C1 segment of cervical spinal cord (tissue), 14 donors: ENCODE measurements at regions not wholly inside any gene's neighbourhood (a gene's known extent, or its start where the extent isn't known, plus 50 kb on each side); places are given as distances from the start of the nearest gene placed in this dataset.

Experiments
- DNase-seq, 14 donors: peaks; one replicate each; lab custom pipeline; 2025; lab: John Stamatoyannopoulos, UW

DNA sequence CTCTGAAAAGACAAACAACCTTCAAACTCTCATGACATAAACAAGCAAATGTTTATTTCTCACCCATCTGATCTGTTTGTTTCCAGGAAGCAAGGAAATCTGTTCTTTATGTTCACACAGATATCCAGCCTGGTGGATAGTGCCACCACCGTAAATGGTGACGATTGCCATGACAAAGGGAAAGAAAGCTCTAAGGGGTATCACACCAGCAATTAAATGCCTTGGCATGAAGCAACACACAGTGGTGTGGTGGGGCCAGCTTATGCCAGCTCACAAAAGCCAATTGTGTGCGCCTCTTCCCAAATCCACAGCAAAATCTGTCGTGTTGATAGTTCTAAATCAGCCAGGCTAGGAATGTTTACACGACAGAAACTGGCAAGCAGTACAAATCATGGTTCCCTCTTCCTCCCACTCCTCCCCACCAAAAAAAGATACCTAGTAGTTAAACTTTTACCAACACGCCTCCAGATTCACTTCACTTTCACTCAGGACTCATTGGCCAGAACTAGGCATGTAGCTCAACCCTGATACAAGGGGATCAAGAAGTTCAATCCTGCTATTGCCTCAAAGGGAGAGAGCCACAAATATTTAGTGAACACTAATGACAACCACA is 189.2 kb upstream of the SLCO3A1 start:
- peak in 2 of 14 donors; percentile 12 to 55 for DNase-seq

DNA sequence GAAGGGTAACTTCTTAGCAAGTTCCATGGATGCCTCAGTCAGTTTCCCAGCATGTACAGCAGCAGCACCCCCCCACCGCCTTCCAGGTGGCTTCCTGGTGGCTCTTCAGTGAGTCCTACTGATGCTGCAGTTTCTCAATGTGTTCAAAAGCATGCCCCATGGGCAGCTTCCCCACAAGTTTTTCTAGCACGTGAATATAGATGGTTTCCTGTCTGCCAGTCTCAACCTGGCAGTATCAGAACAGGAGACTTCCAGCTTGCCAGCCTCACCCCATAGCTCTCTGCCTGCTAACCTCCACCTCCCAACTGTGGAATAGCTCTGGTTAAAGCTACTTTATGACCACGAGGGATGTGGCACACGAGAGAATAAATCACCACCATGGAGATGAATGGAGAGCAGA is 188.3 kb upstream of the SLCO3A1 start:
- DNase-seq: no peak

DNA sequence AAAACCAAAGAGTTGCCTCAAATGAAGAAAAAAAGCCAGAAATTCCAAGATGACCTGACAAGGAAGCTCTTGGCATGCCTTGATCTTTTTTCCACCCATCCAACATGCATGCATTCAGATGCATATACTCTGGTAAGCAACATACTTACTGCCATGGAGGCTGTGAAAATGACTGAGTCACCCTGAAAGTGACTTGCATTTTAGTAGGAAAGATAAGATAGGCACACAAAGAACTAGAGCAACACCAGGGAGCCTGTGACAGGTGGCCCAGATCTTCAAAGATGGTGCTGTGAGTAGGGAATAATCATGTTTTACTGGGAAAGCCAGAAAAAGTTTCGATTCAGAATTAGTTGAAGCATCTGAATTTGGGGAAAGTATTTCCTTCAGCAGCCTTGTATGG is 185.1 kb upstream of the SLCO3A1 start:
- DNase-seq: no peak

DNA sequence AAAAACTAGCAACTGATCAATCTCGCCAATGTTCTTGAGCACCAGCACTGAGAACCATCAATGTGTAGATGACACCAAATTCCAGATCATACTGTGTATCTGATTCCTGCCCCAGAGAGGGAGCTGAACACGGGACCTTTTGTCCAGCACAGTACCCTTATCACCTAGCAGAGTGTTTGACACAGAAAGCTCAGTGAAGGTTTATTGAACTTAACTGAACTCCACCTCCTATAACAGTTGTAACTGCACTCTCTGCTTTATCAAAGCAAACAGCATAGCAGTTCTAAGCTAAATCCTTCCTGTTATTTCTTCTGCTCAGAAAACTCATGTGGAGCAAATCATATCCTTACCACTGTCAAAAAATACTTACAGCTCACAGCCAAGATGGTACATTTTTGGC is 183.4 kb upstream of the SLCO3A1 start:
- DNase-seq: no peak

DNA sequence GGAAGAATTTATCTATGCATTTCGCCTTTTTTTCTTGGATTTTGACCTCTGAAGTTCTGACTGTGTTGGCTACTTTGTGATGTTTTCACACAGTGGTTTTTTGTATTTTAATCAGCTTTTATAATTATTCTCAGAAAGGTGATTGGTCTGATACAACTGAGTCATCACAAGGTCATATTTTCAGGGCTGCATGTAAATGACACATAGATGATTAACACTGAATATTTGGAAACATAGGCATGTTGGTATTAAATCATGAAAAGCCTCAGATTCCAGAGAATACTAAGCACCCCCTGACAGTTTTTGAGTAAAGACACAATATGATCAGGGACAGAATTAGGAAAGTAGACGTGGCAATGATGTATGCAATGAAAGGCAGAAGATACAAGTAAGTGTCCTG is 175.5 kb upstream of the SLCO3A1 start:
- no peak for DNase-seq

DNA sequence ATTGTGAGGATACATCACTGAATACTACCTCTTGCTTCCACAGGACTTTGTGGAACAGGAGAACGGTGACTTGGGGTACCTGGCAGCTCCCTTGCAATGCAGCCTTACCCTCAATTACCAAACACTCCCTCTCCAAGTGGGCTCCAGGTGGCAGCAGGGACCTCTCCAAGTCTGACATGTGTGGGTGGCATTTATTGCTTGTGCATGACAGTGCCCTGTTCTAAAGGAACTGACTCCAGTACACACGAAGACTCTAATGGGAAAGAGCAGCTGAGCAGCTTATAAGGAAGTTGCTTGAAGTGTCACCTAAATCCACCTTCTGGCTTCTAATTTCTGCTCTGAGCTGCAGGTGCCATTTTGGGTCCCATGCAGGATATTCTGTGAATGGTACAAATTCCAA is 174.1 kb upstream of the SLCO3A1 start:
- DNase-seq: no peak

DNA sequence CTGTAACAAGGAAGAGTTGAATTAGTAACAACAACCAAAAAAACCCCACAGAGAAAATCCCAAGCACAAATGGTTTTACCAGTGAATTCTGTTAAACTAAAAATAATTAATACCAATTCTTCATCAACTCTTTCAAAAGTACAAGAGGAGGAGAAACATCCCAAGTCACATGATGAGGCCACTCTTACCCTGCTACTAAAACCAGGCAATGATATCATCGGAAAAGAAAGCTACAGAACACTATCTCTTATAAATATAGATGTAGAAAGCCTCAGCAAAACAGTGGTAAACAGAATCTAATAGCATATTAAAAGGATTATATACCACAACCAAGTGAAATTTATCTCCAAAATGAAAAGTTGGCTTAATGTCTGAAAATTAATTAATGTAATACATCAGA is 168.1 kb upstream of the SLCO3A1 start:
- DNase-seq: no peak

DNA sequence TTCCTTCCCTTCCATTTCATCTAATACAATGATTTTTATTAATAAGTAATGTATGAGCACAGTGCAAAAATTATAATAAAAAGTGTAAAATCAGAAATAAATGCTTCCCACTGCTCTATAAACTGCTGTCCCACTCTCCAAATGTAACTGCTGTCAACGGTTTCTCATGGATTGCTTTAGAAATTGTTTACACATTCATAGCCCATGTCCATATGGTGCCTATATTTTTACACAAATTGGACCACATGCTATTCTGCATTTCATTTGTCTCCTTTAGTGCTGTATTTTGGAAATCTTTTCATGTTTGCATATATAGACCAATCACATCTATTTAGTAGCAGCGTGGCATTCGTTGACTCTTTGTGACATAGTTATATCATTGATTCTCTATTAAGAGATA is 164.7 kb upstream of the SLCO3A1 start:
- no peak for DNase-seq

DNA sequence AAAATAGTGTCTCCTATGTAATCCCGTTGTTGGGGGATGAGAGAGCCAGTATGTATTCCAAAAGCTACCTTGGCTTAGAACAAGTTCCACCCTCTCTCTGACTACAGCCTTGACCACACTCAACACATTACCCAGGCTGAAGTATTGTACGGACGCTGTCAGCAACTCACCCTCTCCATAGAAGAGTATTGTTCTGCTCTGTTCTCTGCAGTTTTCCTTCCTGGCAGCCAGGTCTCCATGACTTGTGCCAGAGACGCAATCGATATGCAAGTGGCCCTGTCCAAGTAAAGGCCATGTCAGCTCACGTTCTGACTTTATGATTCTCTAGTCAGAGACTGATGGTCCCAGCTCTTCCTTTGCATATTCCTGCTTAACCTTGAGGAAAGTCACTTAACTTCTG is 164.1 kb upstream of the SLCO3A1 start:
- no peak for DNase-seq

DNA sequence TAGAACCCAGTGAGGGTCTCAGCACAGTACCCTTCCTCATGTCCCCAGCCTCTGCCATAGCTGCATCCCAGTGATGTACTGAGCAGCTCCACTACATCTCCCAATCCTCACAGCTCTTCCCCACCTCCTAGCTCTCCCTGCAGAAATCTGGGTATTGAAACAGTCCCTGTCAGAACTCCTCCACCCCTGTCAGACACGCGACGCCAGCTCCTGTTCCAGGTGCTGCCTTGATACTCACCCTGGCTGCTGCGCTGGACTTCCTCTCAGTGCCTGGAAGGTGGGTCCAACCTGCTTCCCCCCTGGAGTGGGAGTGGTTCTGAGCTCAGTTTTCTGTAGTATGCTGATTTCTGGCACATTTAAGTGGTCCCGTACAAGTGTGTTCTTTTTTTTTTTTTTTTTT is 160.9 kb upstream of the SLCO3A1 start:
- no peak for DNase-seq

DNA sequence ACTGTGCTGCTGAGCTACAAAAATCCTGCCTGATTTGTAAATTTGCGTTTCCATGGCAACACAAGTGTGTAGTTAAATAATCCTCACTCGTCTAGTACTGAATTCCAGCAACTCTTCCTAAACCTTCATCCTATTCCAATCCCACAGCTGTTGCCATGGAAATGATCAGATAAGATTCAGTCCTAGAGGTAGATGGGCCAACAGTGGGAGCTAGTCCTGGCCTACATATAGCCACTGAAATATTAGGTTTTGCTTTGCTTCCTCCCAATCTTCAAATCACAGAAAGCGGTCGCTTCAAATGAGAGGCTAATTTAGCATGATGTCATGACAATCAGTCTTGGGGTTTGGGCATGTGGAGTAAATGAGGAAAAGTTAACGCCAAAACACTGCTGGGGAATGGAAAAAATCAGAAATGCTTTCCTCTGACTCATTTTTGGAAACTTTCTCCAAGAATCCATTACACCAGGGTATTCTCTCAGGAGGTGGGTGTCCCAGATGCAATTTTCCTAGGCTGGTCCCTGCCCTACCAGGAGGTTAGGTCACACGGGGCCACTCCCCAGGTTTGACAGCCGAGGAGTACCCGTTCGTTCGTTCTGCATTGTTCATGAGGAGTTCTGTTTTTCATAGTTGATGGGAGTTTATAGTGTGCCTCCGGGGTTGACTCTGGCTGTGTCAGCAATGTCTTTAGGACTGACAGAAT is 159.2 kb upstream of the SLCO3A1 start:
- peak in 4 of 14 donors; percentile 20 to 35 (median 21) for DNase-seq

DNA sequence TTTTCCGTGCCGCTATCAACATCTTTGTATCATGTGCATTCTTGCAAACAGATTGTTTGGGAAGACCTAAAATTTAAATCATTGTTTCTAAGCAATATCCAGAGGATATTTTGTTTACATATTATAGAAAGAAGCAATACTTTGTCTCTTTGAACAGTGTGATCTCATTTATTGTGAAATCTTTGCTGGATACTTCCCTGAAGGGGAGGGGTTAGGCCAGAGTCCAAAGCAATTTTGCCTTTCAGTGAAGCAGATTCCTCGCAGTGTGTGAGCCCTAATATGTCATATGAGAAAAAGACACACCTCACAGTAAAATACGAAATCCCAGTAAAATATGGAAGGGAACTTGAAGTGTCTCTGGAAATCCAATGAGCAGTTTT is 158.7 kb upstream of the SLCO3A1 start:
- DNase-seq: peak in 2 of 14 donors; percentile 20 to 35

DNA sequence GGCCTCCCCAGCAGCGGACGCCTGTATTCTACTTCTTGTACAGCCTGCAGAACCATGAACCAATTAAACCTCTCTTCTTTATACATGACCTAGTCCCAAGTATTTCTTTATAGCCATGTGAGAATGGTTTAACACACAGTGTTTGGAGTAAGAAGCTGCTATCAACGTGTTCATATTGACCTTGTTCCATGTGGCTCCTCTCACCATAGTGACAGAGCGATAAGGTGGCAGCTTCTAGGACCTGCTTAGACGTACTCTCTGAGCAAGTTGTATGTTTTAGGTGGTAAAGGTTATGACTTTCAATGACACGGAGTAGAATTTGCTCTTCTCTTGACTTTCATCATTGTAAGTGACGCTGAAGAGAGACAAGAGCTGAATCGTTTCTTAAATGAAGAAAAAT is 157.7 kb upstream of the SLCO3A1 start:
- no peak for DNase-seq

DNA sequence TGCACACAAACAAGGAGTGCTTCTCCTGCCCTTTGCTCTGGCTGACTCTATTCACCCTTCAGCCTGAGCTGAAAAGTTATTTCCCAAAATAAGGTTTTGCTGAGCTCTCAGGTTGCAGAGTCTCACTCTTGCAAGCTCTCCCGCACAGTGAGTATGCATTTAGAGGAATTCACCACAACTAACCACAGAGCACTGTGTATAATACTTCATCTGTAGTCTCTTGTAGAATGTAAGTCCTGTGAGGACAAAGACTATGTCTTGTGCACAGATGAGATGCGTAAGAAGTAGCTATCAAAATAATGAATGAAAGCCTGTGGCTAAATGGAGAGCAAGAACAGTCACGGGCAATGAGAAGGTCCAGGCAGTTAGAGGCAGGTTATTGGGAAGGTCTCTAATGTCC is 156.5 kb upstream of the SLCO3A1 start:
- DNase-seq: no peak

DNA sequence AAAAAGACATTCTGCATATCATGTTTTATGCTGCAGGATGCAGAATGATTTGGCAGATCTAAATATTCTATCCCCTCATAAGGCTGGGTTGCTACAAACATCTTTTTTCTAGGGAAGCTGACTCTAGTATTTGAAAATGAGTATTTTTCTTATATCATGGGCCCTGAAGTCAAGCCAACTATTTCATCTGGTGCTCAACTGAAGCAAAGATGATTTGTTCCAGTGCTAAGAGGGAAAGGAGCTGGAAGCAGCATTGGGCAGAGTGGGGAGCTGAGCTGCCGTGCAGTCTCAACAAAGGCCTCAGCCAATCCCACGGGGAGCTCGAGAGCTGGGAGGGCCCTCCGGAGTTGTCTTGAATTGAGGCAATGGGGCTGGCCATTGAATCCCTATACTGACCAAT is 155.3 kb upstream of the SLCO3A1 start:
- no peak for DNase-seq

DNA sequence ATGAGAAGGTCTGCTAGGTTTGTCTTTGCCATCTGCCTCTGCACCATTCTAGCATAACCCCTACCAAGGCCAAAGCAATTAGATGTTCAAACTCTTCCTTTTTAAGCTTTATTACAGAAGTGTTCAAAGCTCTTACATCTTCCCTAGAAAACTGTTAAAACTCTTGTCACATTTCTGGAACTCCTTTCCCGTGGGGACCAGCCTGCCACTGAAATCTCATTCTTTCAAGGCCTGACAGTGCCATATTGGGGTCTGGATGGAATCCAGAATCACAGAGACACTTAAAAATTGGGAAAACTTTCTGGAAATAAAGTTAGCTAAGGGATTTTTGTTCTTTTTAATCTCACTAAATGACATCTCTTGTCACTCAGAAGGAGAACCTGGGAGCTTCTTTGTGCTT is 153.8 kb upstream of the SLCO3A1 start:
- DNase-seq: no peak

DNA sequence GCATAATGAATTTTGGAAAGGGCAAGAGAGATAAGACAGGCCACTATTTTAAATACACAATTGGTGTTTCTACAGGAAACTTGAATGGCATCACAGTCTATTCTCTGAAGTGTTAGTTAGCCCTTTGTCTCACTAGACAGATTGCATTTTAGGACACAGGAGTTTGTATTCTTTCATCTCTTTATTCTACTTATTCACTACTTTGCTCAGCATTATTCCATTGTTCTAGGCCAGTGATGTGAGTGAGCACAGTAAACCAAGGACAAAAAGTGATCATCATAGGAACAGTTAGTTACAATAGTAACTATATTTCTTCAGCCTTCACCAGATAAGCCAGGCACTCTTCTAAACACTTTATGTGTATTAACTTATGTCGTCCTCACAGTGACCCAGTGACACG is 150.2 kb upstream of the SLCO3A1 start:
- no peak for DNase-seq

DNA sequence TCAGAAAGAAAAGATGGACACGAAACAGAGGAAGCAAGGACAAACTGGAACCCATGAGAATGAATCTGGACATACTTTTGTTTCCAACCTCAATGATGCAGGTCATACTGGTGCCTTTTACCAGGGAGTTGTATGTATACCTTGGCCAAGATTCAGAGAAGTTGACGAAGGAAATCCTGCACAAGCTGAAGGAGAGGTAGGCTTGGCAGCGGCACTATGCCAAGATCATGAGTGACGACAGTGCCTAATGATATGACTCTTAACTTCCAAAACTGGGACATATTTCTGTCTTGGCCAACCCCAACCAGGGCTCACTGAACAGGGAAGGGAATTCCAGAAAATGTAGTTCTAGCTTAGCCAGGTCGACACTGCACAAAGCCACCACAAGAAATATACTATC is 149.2 kb upstream of the SLCO3A1 start:
- DNase-seq: no peak

DNA sequence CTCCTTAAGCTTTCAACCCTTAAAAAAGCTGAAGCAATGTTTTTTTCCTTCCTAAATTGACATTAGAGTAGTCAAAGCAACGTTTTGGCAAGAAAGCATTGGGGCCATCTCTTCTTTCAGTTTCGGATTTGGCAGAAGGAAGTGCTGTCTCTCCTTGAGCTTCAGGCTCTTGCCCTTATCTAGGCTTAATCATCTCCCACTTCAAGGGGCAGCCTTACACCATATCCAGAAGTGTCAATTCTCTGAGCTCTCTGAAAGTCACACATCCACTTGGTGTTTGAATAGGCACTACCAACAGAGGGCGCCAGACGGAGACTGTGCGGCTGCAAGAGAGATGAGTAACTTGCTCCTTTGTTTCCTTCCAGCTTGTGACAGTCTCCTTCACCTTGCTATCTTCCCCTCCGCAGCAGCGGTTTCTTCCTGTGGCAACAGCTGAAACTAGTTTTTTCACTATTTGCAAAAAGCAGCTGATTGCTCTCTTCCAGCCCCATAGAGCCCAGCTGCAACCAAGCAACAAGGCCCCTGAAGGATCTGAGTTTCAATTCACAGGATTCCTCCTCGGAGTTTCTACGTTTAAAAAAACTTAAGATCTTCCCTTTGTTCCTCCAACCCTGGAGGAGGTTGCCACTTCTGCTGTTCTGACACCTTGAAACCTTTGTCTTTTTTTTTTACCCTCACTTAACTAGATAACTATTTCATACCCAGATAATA is 147.0 kb upstream of the SLCO3A1 start:
- DNase-seq: peak in 11 of 14 donors; percentile 25 to 77 (median 59)

DNA sequence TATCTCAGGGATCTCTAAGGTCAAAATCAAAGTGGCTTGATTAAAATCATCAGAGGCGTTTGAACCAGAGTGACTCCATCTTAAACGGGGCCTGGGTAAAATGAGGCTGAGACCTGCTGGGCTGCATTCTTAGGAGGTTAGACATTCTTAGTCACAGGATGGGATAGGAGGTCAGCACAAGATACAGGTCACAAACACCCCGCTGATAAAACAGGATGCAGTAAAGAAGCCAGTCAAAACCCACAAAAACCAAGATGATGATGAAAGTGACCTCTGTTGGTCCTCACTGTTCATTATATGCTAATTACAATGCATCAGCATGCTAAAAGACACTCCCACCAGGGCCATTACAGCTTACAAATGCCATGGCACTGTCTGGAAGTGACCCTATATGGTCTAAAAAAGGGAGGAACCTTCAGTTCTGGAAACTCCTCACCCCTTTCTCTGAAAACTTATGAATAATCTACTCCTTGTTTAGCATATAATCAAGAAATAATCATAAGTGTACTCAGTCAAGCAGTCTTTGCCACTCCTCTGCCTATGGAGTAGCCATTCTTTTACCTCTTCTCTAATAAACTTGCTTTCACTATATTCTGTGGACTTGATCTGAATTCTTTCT is 143.3 kb upstream of the SLCO3A1 start:
- no peak for DNase-seq

DNA sequence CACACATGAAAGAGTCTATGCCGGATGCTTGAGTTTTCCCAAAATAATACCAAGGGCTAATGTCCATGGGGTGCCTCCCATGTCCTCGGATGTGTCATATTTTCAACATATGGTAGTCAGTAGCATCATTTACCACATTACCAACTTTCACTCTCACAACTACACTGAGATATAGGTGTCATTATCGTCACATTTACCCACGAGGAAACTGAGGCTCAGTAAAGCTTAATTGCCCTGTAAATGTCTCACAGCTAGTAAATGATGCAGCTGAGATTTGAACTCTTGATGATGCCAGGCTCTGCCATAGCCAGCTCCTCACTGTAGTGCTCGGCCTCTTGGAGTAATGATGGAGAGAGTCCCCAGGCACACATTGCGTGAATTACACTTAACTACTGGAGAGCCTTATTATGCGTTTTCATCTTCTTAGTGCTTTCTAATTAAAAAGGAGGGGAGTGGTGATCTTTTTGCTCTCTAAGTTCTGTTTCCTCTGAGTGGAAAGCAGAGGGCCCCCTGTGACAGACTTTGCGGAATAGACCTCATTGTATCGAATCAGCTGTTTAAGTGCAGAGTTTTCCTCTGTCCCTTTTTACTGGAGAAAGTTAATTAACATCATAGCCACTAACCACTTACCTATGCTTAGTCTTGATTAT is 142.0 kb upstream of the SLCO3A1 start:
- no peak for DNase-seq

DNA sequence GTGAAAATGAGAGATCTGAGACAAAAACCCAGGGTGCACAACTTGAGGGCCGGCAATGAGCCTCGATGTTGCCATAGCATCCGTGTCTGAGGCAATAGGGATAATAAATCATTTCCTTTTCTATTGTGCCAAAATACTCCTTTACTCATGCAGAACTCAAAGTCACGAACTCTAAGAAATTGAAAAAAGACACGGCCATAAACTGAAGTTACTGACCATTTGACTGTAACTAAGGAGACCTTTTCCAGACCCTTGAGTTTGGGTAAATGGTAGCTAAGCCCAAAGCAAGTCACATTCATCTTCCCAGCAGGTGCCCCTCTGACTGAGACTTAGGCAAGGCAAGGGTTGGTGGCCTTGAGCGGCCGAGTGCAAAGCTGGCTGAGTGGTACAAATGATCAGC is 141.2 kb upstream of the SLCO3A1 start:
- no peak for DNase-seq
